HepG2 (cell line): ENCODE measurements at regions not wholly inside any gene's neighbourhood (a gene's known extent, or its start where the extent isn't known, plus 50 kb on each side); places are given as distances from the start of the nearest gene placed in this dataset.

Experiments
- ATAC-seq: fragments of 200-7000 bp; cut with Tn5 transposase; 3 replicates; pipeline ENCODE4 v1.9.1; 2020; ENCODE audit warnings: mild to moderate bottlenecking, moderate library complexity
- BruUV-seq: library from RNA; stranded (reverse); fragments of 400-500 nt; replicated peaks from 2 replicates; lab custom pipeline; 2021; lab: Mats Ljungman, UMichigan
- CTCF ChIA-PET: fragments of 300-600 bp; formaldehyde crosslinking; extraction: SDS; loops from one replicate; lab custom pipeline; 2021; ENCODE audit warnings: low total read pairs, inconsistent platforms, low intra/inter-chr PET ratio; lab: Yijun Ruan, JAX
- POLR2A ChIA-PET: fragments of 350-600 bp; sonication (Branson Sonifier 250); formaldehyde crosslinking; loops from one replicate; lab custom pipeline; 2020; ENCODE audit warnings: antibody characterized with exemption, inconsistent platforms; lab: Yijun Ruan, JAX
- DNase-seq: peaks from one replicate; pipeline ENCODE4 v3.0.0-alpha.2; 2015; ENCODE audit warnings: low spot score
- FAIRE-seq: peaks from 3 replicates; lab custom pipeline; 2011; peaks lifted over from hg19 to GRCh38; lab: Jason Lieb, UNC
- H2AFZ ChIP-seq: one replicate; pipeline ENCODE4 v1.6.1; 2011; ENCODE audit warnings: low read length, inconsistent platforms
- H3K27ac ChIP-seq: fragments of 300-600 bp; 3 replicates; pipeline ENCODE4 v1.8.0; 2011; ENCODE audit warnings: mixed run types, mild to moderate bottlenecking, mixed read lengths, low read length, inconsistent platforms; ENCODE audit not compliant: insufficient read depth; ENCODE audit errors: extremely low read length
- H3K27me3 ChIP-seq, 2 experiments: fragments of 200-600 bp in 1 of 2; 2 replicates in 1 of 2; 3 replicates in 1 of 2; pipeline versions ENCODE4 v1.6.0 to v1.8.0; 2011; ENCODE audit warnings: low read length in 2 of 2, mild to moderate bottlenecking in 2 of 2, moderate library complexity in 2 of 2, inconsistent platforms in 1 of 2; ENCODE audit not compliant: insufficient read depth in 2 of 2, control insufficient read depth in 1 of 2
- H3K36me3 ChIP-seq, 2 experiments: fragments of 200-600 bp in 1 of 2; replicated peaks in 1 of 2; 2 replicates in 1 of 2; 3 replicates in 1 of 2; pipeline versions ENCODE4 v1.5.1 to v1.8.0; 2011; ENCODE audit warnings: low read length in 2 of 2, inconsistent platforms in 1 of 2; ENCODE audit not compliant: insufficient read depth in 2 of 2, control insufficient read depth in 1 of 2
- H3K4me1 ChIP-seq: 2 replicates; pipeline ENCODE4 v1.5.1; 2012; ENCODE audit warnings: low read length, inconsistent platforms; ENCODE audit not compliant: insufficient read depth
- H3K4me2 ChIP-seq: 2 replicates; pipeline ENCODE4 v1.6.0; 2011; ENCODE audit warnings: low read depth, low read length, inconsistent platforms
- H3K4me3 ChIP-seq, 3 experiments: fragments of 200-600 bp in 1 of 3; sonication (generic), shearing (Covaris generic) in 1 of 3; replicated peaks in 1 of 3; 2 replicates each; pipeline ENCODE4 v1.5.1; 2011 to 2016; ENCODE audit warnings: low read length in 3 of 3, inconsistent platforms in 2 of 3, low read depth in 2 of 3, mild to moderate bottlenecking in 2 of 3, control low read depth in 1 of 3, mixed read lengths in 1 of 3; ENCODE audit not compliant: insufficient read depth in 1 of 3
- H3K79me2 ChIP-seq: one replicate; pipeline ENCODE4 v1.6.1; 2011; ENCODE audit warnings: low read length, inconsistent platforms; ENCODE audit not compliant: insufficient read depth
- H3K9ac ChIP-seq: 2 replicates; pipeline ENCODE4 v1.6.0; 2011; ENCODE audit warnings: mild to moderate bottlenecking, low read depth, low read length, inconsistent platforms; ENCODE audit not compliant: insufficient read depth
- H3K9me3 ChIP-seq: 2 replicates; pipeline ENCODE4 v1.5.1; 2012; ENCODE audit warnings: mild to moderate bottlenecking, low read length
- H4K20me1 ChIP-seq: 2 replicates; pipeline ENCODE4 v1.6.0; 2011; ENCODE audit warnings: inconsistent platforms, mild to moderate bottlenecking, low read length, moderate library complexity; ENCODE audit not compliant: insufficient read depth
- GLMP ChIP-seq: sonication (generic); formaldehyde crosslinking; IDR thresholded peaks from 2 replicates; pipeline ENCODE4 v1.9.0; 2021; ENCODE audit warnings: missing genetic modification reagents, mild to moderate bottlenecking, borderline replicate concordance
- GMEB1 ChIP-seq: sonication (generic); formaldehyde crosslinking; IDR thresholded peaks from 2 replicates; pipeline ENCODE4 v1.5.1; 2020; ENCODE audit warnings: missing genetic modification reagents, mild to moderate bottlenecking, borderline replicate concordance
- HNF4G ChIP-seq, 2 experiments: sonication (generic) in 1 of 2; formaldehyde crosslinking in 1 of 2; IDR thresholded peaks; 2 replicates each; pipeline versions ENCODE4 v1.4.0 to v1.6.1; 2011 to 2020; ENCODE audit warnings: borderline replicate concordance in 2 of 2, low read depth in 2 of 2, mild to moderate bottlenecking in 2 of 2, low read length in 1 of 2, missing genetic modification reagents in 1 of 2, moderate library complexity in 1 of 2
- SMAD9 ChIP-seq: sonication (generic); formaldehyde crosslinking; IDR thresholded peaks from 2 replicates; pipeline ENCODE4 v1.5.1; 2020; ENCODE audit warnings: mild to moderate bottlenecking, missing genetic modification reagents
- TEAD3 ChIP-seq: optimal IDR thresholded peaks from 2 replicates; pipeline ENCODE3; 2016; ENCODE audit warnings: borderline replicate concordance
- ZBTB7B ChIP-seq: sonication (generic); formaldehyde crosslinking; IDR thresholded peaks from 2 replicates; pipeline ENCODE4 v1.4.0; 2020; ENCODE audit warnings: missing genetic modification reagents
- ZMYM2 ChIP-seq: sonication (generic); formaldehyde crosslinking; IDR thresholded peaks from 2 replicates; pipeline ENCODE4 v1.8.0; 2022; ENCODE audit warnings: mild to moderate bottlenecking, missing genetic modification reagents
- ZNF414 ChIP-seq: sonication (generic); formaldehyde crosslinking; IDR thresholded peaks from 2 replicates; pipeline ENCODE4 v1.5.0; 2020; ENCODE audit warnings: missing genetic modification reagents
- ZNF784 ChIP-seq: sonication (generic); formaldehyde crosslinking; IDR thresholded peaks from 2 replicates; pipeline ENCODE4 v1.5.1; 2020; ENCODE audit warnings: missing genetic modification reagents, mild to moderate bottlenecking, borderline replicate concordance
- WGBS: methylation state at CpG from one replicate; pipeline ENCODE4 v1.1.6; 2017; ENCODE audit warnings: low lambda C conversion rate; 5-methylcytosine and 5-hydroxymethylcytosine counted together
- in situ Hi-C: cut with HindIII; loops from 2 replicates; pipeline ENCODE4 v1.10.0; 2017; ENCODE audit warnings: low pct_unique_long_range_greater_than_20kb; ENCODE audit not compliant: extremely low pct_ligation_motif_present
- intact Hi-C: fragments of 100-400 bp; cut with micrococcal nuclease; formaldehyde crosslinking; loops from one replicate; pipeline ENCODE4 v1.10.0; 2022; ENCODE audit not compliant: unreplicated experiment

DNA sequence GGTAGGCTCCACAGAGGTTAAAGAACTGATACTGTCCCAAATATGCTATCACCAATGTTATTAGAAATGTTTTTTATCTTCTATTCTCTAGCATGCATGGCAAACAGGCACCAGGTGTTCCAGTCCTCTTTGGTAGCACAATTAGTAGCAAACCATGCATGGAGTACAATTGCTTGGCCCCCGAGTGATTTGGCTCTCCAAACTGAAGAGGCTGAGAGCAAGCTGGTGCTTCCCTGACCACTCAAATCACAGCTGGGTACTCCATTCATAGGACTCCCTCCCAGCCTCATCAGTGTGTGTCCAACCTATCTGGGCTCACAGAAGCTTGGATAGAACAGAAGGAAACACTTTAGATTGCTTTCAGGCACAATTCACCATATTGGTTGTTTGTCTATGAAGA is 93.4 kb downstream of the DIO2 start:
- no peak for FAIRE-seq
- WGBS: 0% methylated on average over 1 of the region's 1 CpG
- Histone ChIP-seq H3K36me3 (no peaks in the 10 kb centered on the region), H3K27me3 (no peaks in the 10 kb centered on the region), H3K4me1 (no peaks in the 10 kb centered on the region), H3K27ac (no peak overlapping the region), H4K20me1 (no peaks in the 10 kb centered on the region), H3K79me2 (no peaks in the 10 kb centered on the region), H3K9me3 (peaks cover 88% of the 10 kb centered on the region)
- in situ Hi-C loops (no loop called here), intact Hi-C loops (no loop called here)
- TF ChIP-seq ZMYM2: no peak
- TF ChIP-seq HNF4G (IDR thresholded peaks at IDR 0.05; ENCODE audit: borderline replicate concordance, low read depth, low read length): no peak
- no peak for TF ChIP-seq HNF4G (CRISPR knock-in tag; IDR thresholded peaks at IDR 0.05; ENCODE audit: borderline replicate concordance, low read depth)
- no peak for TF ChIP-seq ZNF414 (CRISPR knock-in tag)
- no peak for TF ChIP-seq GMEB1 (CRISPR knock-in tag)
- TF ChIP-seq TEAD3 (CRISPR knock-in tag): no peak
- no peak for TF ChIP-seq SMAD9
- TF ChIP-seq GLMP (CRISPR knock-in tag): no peak
- TF ChIP-seq ZBTB7B (CRISPR knock-in tag): no peak
- no peak for TF ChIP-seq ZNF784 (CRISPR knock-in tag)
- TF ChIP-seq, all 625 proteins: peak for 0
- Histone ChIP-seq H3K4me3 (no peak overlapping the region), H2AFZ (no peak overlapping the region), H3K4me2 (no peak overlapping the region), H3K9ac (no peak overlapping the region)
- DNase-seq: no peak
- no TSS peak for BruUV-seq
- POLR2A ChIA-PET: no interaction called here
- no peak for ATAC-seq
- CTCF ChIA-PET: no interaction called here
